GM21529 (cell line): ENCODE measurements at regions not wholly inside any gene's neighbourhood (a gene's known extent, or its start where the extent isn't known, plus 50 kb on each side); places are given as distances from the start of the nearest gene placed in this dataset.
"Not testable (repeated sequence)": the region's sequence is repeated elsewhere in the genome, so short reads cannot be mapped to it uniquely, and the experiment has no call there.

Source experiments
- ATAC-seq: cut with Tn5 transposase; IDR thresholded peaks from one replicate; pipeline ENCODE4 v1.9.1; 2021; ENCODE audit not compliant: unreplicated experiment

DNA sequence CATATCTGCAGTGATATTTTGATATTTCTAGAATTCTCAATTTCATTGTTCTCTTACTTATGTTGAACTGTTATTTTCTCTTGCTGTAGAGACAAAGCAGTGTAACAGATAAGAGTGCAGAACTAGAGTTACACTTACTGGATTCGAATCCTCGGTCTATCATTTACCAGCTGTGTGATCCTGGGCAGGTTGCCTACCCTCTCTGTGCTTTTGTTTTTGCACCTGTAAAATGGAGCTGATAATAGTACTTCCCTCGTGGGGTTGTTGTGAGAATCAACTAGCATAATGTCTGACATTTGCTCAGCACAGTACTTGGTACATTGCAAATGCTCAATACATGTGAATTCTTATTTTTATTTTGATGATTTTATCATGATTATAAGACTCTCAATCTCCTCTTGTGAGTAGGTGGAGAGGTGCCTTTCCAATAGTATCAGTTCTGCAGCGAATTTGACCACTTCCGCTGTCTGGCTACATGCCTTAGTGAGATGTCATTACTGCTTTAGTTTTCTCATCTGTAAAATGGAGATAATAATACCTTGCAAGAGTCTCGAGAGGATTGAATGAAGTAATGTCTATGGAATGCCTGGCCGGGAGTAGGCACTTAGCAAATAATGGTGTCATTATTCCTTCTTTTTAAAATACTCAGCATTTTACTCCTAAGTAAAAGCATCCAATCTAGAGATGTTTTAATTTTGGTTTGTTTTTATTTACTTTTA lies 312.2 kb upstream of the MAF start:
- ATAC-seq, result no peak

GRCh38 chr16:79911660-79912059 lies 311.1 kb upstream of the MAF start:
- no peak for ATAC-seq

DNA sequence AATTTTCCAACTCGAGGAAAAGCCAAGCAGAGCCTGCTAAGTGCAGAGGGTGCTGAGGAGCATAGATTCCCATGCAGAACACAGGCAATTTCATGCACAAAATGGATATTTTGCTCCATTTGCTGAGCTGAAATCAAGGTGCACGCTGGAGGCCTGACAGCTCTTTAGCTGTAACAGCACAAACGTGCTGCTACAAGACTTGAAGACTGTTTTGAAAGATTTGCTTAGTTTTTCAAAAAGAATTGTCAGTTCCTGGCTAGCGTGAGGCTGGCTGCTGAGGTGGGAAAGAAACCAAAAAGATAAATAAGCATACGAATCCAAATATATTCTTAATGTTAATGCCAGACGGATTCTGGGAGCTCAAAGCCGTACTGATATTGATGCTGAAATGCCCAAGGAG lies 309.0 kb upstream of the MAF start:
- no peak for ATAC-seq

- no peak for ATAC-seq
Observed at GRCh38 chr16:79903471-79903870, 302.9 kb upstream of the MAF start.

- ATAC-seq, result no peak
Observed at GRCh38 chr16:79902351-79902750, 301.8 kb upstream of the MAF start.

DNA sequence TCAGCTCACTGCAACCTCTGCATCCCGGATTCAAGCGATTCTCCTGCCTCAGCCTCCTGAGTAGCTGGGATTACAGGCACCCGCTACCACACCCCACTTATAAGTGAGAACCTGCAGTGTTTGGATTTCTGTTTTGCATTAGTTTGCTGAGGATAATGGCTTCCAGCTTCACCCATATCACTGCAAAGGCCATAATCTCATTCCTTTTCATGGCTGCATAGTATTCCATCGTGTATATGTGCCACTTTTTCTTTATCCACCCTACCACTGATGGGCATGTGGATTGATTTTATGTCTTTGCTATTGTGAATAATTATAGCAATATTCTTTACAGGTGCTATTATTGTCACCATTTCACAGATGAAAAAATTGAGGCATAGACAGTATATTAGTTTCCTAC lies 301.0 kb upstream of the MAF start:
- no peak for ATAC-seq

GRCh38 chr16:79899716-79900115 lies 299.2 kb upstream of the MAF start:
- no peak for ATAC-seq

DNA sequence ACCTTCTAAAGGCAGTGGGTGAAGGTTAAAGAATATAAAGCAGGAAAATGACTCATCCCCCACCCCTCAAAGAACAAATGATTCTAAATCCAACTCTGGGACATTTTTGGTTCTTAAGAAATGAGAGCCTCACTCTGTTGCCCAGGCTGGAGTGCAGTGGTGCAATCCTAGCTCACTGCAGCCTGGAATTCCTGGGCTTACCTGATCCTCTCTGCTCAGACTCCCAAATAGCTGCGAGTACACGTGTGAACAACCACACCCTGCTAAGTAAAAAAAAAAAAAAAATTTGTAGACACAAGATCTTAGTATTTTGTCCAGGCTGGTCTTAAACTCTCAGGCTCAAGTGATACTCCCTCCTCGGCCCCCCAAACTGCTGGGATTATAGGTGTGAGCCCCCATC lies 298.8 kb upstream of the MAF start:
- ATAC-seq, result no peak

- ATAC-seq, result no peak
Observed at GRCh38 chr16:79898703-79899102, 298.2 kb upstream of the MAF start.

GRCh38 chr16:79897453-79898146 lies 297.1 kb upstream of the MAF start:
- ATAC-seq, result no peak

DNA sequence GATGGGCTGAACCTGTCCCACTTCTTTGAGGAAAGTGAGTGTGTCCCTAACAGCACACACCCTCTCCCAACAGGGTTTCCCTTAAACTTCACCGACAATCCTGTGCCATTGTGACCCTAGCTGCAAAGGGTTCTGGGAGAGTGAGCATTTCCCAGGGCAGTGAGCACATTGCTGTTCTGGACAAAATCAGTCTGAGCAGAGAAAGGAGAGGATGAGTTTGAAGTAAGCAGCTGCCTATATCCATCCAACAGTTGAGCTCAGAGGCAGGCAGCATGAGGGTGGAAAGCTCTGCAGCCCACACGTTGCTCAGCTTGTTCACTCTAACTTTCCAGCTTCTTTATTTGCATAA lies 296.5 kb upstream of the MAF start:
- no peak for ATAC-seq

DNA sequence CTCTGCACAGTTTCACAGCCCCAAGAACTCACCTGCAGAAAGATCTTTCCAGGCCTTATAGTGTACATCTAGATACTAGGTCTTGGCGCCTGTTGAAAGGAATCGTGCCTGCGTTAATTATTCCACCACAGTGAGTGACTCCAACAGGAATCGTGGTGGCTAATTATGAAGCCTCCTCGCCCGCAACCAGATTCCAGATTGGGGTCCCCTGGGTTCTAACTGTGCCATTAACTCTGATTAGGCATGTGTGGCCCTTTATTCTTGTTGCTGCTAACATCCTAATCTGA lies 295.3 kb upstream of the MAF start:
- no peak for ATAC-seq

- no peak for ATAC-seq
Observed at GRCh38 chr16:79895053-79895916, 294.7 kb upstream of the MAF start.

DNA sequence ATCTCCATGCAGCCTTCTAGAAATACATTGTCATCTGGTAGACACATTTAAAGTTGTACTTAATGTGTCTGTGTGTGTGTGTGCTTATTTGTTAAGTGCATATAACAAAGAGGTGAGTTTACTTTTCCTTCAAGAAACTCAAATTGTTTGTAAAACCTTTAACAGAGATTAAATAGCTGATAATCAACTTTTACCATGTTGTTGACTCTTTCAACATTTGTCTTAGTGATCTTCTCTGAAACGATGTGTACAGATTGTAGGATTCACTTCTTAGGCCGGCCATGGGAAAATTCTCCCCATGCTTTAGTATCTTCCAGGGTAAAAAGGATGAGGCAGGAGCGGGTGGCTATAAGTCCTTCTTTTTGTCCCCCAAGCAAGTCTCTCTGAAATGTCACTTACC lies 292.9 kb upstream of the MAF start:
- ATAC-seq, result no peak

GRCh38 chr16:79892278-79892677 lies 291.7 kb upstream of the MAF start:
- ATAC-seq, result no peak

DNA sequence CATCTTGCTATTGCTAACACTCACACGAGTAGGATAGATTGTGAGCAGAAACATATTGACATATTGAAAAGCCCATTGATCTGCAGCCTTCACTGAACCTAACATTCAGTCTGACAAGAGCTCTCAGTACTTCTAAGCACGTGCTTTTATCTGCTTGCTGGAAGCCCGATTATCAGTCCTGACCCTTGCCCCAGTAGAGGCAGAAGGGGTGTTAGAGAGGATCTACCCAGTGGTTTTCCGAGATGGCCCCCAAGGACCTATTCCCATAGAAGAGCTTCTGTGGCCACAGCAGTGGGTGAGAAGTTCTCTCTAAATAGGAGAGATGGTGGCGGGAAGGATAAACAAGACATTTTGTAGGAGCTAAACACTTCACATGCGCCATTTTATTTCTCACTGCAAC lies 290.9 kb upstream of the MAF start:
- no peak for ATAC-seq

- ATAC-seq, result no peak
Observed at GRCh38 chr16:79887541-79888540, 287.3 kb upstream of the MAF start.

DNA sequence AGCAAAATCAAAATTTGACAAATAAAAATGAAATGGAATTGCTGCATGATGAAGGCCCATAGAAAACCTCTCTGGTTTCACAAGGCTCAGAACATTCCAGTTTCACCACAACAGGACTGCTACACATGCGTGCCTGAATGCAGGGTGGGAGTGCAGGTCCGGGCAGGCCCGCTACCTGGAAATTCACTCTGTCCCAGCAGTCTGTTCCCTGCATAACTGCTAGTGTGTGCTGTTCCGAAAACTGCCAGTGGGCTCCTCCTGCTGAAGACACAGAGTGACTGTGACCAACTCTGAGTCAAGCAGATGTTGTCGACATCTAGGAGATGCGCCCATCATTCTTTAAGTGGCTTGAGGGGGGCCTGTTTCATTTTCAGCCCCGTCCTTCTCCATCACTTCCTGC lies 284.8 kb upstream of the MAF start:
- ATAC-seq, result no peak

DNA sequence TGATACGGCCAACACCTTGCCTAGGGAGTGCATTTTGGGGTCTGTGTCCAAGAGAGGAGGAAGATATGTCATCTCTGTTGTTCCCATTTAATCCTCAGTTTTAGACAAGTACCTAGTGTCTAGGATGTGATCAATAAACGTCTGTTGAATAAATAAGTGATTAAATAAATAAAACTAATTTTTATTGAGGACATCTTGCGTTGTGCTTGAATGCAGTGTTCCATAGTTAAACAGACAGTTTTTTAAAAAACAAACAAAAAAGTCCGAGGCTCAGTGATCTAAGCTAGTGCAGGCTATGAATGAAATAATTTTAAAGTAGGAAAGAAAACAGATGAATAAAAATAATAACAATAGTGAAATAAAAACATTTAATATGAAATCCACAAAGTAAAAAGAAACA lies 283.0 kb upstream of the MAF start:
- no peak for ATAC-seq

DNA sequence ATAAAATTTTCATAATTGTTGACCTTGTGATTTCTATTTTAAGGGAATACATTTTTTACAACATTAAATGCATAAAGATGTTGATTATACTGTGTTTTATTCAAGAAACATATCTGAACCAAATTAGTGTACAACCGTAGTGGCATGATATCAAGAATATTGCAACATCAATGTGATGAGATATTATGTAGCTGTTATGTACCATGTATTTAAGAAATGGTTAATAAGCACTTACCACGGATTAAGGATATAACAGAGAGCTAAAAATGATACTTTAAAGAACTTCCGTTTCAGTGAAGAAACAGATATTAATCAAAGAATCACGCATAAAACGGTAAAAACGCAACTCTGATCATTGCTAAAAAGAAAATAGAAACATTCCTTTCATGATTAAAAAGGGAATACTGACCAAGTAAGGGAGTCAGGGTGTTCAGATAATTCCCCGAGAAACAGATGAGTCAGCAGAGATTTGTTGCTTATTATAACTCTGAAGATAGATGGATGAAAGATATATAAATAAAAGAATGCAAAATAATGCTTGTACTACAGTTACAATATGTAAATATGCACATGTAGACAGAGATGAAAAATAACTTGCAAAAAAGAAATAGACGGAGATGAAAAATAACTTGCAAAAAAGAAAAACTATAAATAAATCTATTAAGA lies 281.9 kb upstream of the MAF start:
- no peak for ATAC-seq

DNA sequence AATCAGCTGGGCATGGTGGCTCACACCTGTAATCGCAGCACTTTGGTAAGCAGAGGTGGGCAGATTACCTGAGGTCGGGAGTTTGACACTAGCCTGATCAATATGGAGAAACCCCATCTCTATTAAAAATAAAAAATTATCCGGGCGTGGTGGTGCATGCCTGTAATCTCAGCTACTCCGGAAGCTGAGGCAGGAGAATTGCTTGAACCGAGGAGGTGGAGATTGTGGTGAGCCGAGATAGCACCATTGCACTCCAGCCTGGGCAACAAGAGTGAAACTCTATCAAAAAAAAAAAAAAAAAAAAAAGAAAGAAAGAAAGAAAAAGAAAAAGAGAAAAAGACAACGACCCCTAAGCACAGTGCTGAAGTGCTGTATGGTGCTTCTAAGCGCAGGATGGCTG lies 280.6 kb upstream of the MAF start:
- not testable (repeated sequence) for ATAC-seq
